A549 (cell line): ENCODE measurements at regions not wholly inside any gene's neighbourhood (a gene's known extent, or its start where the extent isn't known, plus 50 kb on each side); places are given as distances from the start of the nearest gene placed in this dataset.

ENCODE experiments used
- ATAC-seq, 2 experiments: fragments of 200-7000 bp in 1 of 2; fragments of >200 bp in 1 of 2; cut with Nextera tagmentation in 1 of 2; cut with Tn5 transposase in 1 of 2; 3 replicates each; pipeline versions ENCODE4 v1.8.0 to v1.9.1; 2018 to 2020; ENCODE audit warnings: mild to moderate bottlenecking in 1 of 2, moderate library complexity in 1 of 2
- CTCF ChIA-PET: fragments of 300-600 bp; sonication (Branson Sonifier 250); formaldehyde crosslinking; extraction: SDS; loops from one replicate; lab custom pipeline; 2021; ENCODE audit warnings: antibody characterized with exemption, inconsistent platforms; lab: Yijun Ruan, JAX
- POLR2A ChIA-PET: fragments of 350-600 bp; formaldehyde crosslinking; extraction: SDS; loops from one replicate; lab custom pipeline; 2021; ENCODE audit warnings: antibody characterized with exemption, inconsistent platforms; lab: Yijun Ruan, JAX
- DNase-seq, 2 experiments: peaks; one replicate each; pipeline versions ENCODE4 v3.0.0 to v3.0.0-alpha.2; 2011 to 2016; ENCODE audit warnings: low read depth in 1 of 2, low spot score in 1 of 2
- FAIRE-seq: peaks from 2 replicates; lab custom pipeline; 2011; peaks lifted over from hg19 to GRCh38; lab: Jason Lieb, UNC
- H3K27ac ChIP-seq, 2 experiments: fragments of >200 bp; sonication (Bioruptor Twin); formaldehyde crosslinking; 3 replicates each; pipeline ENCODE4 v1.5.1; 2016 to 2017
- H3K4me1 ChIP-seq: fragments of >200 bp; sonication (Bioruptor Twin); formaldehyde crosslinking; 3 replicates; pipeline ENCODE4 v1.6.1; 2016
- H3K4me2 ChIP-seq: fragments of >200 bp; sonication (Bioruptor Twin); formaldehyde crosslinking; 3 replicates; pipeline ENCODE4 v1.6.1; 2016
- H3K4me3 ChIP-seq: fragments of >200 bp; sonication (Bioruptor Twin); formaldehyde crosslinking; 3 replicates; pipeline ENCODE4 v1.5.1; 2016
- H3K9me3 ChIP-seq: fragments of >200 bp; sonication (Bioruptor Twin); formaldehyde crosslinking; 3 replicates; pipeline ENCODE4 v1.6.1; 2016
- CBX2 ChIP-seq: fragments of 200-600 bp; sonication (generic); IDR thresholded peaks from 2 replicates; pipeline ENCODE4 v1.6.1; 2016; ENCODE audit warnings: low read depth, mild to moderate bottlenecking, borderline replicate concordance
- CHD2 ChIP-seq: fragments of 150-350 bp; IDR thresholded peaks from 2 replicates; pipeline ENCODE4 v1.6.1; 2014; ENCODE audit warnings: low read length; ENCODE audit not compliant: partially characterized antibody
- CHD4 ChIP-seq: fragments of 200-600 bp; sonication (generic); IDR thresholded peaks from 2 replicates; pipeline ENCODE4 v1.6.1; 2016; ENCODE audit warnings: antibody characterized with exemption, mild to moderate bottlenecking, borderline replicate concordance
- EHF ChIP-seq: fragments of 250-450 bp; sonication (Bioruptor Pico); IDR thresholded peaks from 2 replicates; pipeline ENCODE4 v1.5.0; 2020; ENCODE audit warnings: mild to moderate bottlenecking
- ELK1 ChIP-seq: fragments of 150-350 bp; IDR thresholded peaks from 2 replicates; pipeline ENCODE4 v1.6.1; 2014; ENCODE audit warnings: low read depth, mild to moderate bottlenecking, low read length
- EP300 ChIP-seq, 2 experiments: fragments of >200 bp; sonication (Bioruptor Twin); formaldehyde crosslinking; IDR thresholded peaks; 2 replicates in 1 of 2; 3 replicates in 1 of 2; pipeline ENCODE4 v1.6.1; 2016 to 2017
- GATA3 ChIP-seq: IDR thresholded peaks from 2 replicates; pipeline ENCODE4 v1.6.1; 2012; ENCODE audit warnings: borderline replicate concordance
- HEYL ChIP-seq: fragments of 250-450 bp; sonication (Bioruptor Pico); IDR thresholded peaks from 2 replicates; pipeline ENCODE4 v1.8.0; 2021; ENCODE audit warnings: mild to moderate bottlenecking, moderate library complexity
- HOXA7 ChIP-seq: fragments of 250-450 bp; sonication (Bioruptor Pico); IDR thresholded peaks from 2 replicates; pipeline ENCODE4 v1.5.0; 2020; ENCODE audit warnings: mild to moderate bottlenecking, moderate library complexity
- KDM1A ChIP-seq: fragments of 200-600 bp; sonication (generic); IDR thresholded peaks from 2 replicates; pipeline ENCODE4 v1.6.1; 2016; ENCODE audit warnings: low read depth, mild to moderate bottlenecking
- MAFK ChIP-seq: fragments of 450-650 bp; IDR thresholded peaks from 2 replicates; pipeline ENCODE4 v1.6.1; 2014; ENCODE audit not compliant: partially characterized antibody
- MAX ChIP-seq: IDR thresholded peaks from 2 replicates; pipeline ENCODE4 v1.6.1; 2012
- NFE2L2 ChIP-seq: fragments of 150-350 bp; conservative IDR thresholded peaks from 2 replicates; pipeline ENCODE4 v1.6.1; 2014; ENCODE audit warnings: low read length
- NPAS2 ChIP-seq: fragments of 250-450 bp; sonication (Bioruptor Pico); IDR thresholded peaks from 2 replicates; pipeline ENCODE4 v1.8.0; 2022; ENCODE audit warnings: mild to moderate bottlenecking, moderate library complexity, borderline replicate concordance
- PHF8 ChIP-seq: fragments of 200-600 bp; sonication (generic); IDR thresholded peaks from 2 replicates; pipeline ENCODE4 v1.6.1; 2016; ENCODE audit warnings: low read depth, mild to moderate bottlenecking, antibody characterized with exemption, moderate library complexity, borderline replicate concordance
- POLR2A ChIP-seq: IDR thresholded peaks from 2 replicates; pipeline ENCODE4 v1.6.1; 2012; ENCODE audit warnings: mild to moderate bottlenecking, low read length
- RCOR1 ChIP-seq: fragments of 150-350 bp; IDR thresholded peaks from 2 replicates; pipeline ENCODE4 v1.6.1; 2014; ENCODE audit warnings: antibody characterized with exemption, low read length, low read depth
- RFX5 ChIP-seq: fragments of 450-650 bp; IDR thresholded peaks from 2 replicates; pipeline ENCODE4 v1.7.1; 2014; ENCODE audit warnings: antibody characterized with exemption, mild to moderate bottlenecking, moderate library complexity
- RNF2 ChIP-seq: fragments of 200-600 bp; sonication (generic); IDR thresholded peaks from 2 replicates; pipeline ENCODE4 v1.6.1; 2016; ENCODE audit warnings: low read depth, mild to moderate bottlenecking, antibody characterized with exemption, moderate library complexity, borderline replicate concordance
- SREBF2 ChIP-seq: fragments of 450-650 bp; IDR thresholded peaks from 2 replicates; pipeline ENCODE4 v1.6.1; 2014; ENCODE audit warnings: mild to moderate bottlenecking, moderate library complexity
- TFCP2L1 ChIP-seq: fragments of 250-450 bp; sonication (Bioruptor Pico); IDR thresholded peaks from 2 replicates; pipeline ENCODE4 v1.5.0; 2021; ENCODE audit warnings: mild to moderate bottlenecking
- TP53 ChIP-seq: fragments of 250-450 bp; sonication (Bioruptor Pico); IDR thresholded peaks from 2 replicates; pipeline ENCODE4 v1.5.0; 2021; ENCODE audit warnings: mild to moderate bottlenecking, moderate library complexity
- WGBS: methylation state at CpG from one replicate; pipeline ENCODE4 v1.1.6; 2017; ENCODE audit errors: missing lambda C conversion rate; 5-methylcytosine and 5-hydroxymethylcytosine counted together

GRCh38 chr6:19599796-19600464, 237.2 kb upstream of the ID4 start:
- WGBS: 41% methylated on average over 5 of the region's 5 CpGs
- TF ChIP-seq PHF8: no peak
- TF ChIP-seq CHD4: no peak
- no peak for TF ChIP-seq HEYL
- TF ChIP-seq SREBF2: no peak
- no peak for TF ChIP-seq RCOR1
- Histone ChIP-seq H3K9me3 (no peaks in the 10 kb centered on the region), H3K4me1 (no peaks in the 10 kb centered on the region), H3K4me3 (no peak overlapping the region), H3K4me2 (no peak overlapping the region), H3K27ac (no peak overlapping the region)
- no peak for FAIRE-seq
- ChIA-PET POLR2A (no interaction called here), CTCF (no interaction called here)
- no peak for ATAC-seq
- no peak for DNase-seq

GRCh38 chr6:19602434-19603013, 234.6 kb upstream of the ID4 start:
- H3K4me3 ChIP-seq: no peak overlapping the region
- DNase-seq: no peak
- no peak for TF ChIP-seq HOXA7 (CRISPR knock-in tag)
- H3K9me3 ChIP-seq: no peaks in the 10 kb centered on the region
- POLR2A ChIA-PET: no interaction called here
- 18% methylated on average over 2 of the region's 2 CpGs for WGBS
- ATAC-seq: no peak
- no peak overlapping the region for H3K4me2 ChIP-seq
- no peak for FAIRE-seq
- H3K27ac ChIP-seq: no peak overlapping the region
- CTCF ChIA-PET: no interaction called here
- H3K4me1 ChIP-seq: no peaks in the 10 kb centered on the region

- no peak overlapping the region for H3K27ac ChIP-seq
- FAIRE-seq: no peak
- H3K4me3 ChIP-seq: no peak overlapping the region
- DNase-seq: no peak
- no peaks in the 10 kb centered on the region for H3K9me3 ChIP-seq
- H3K4me1 ChIP-seq: no peaks in the 10 kb centered on the region
- ATAC-seq: no peak
- 0% methylated on average over 1 of the region's 1 CpG for WGBS
- ChIA-PET CTCF (no interaction called here), POLR2A (no interaction called here)
- TF ChIP-seq EP300 (IDR thresholded peaks at IDR 0.05): no peak
- no peak for TF ChIP-seq NPAS2 (CRISPR knock-in tag)
- TF ChIP-seq TFCP2L1 (CRISPR knock-in tag): no peak
- TF ChIP-seq MAX: no peak
- no peak for TF ChIP-seq TP53 (CRISPR knock-in tag)
- no peak for TF ChIP-seq ELK1
- TF ChIP-seq RNF2: no peak
- TF ChIP-seq HEYL: no peak
- no peak overlapping the region for H3K4me2 ChIP-seq
Observed at GRCh38 chr6:19603721-19604120, 233.4 kb upstream of the ID4 start.

- Histone ChIP-seq H3K4me2 (no peak overlapping the region), H3K9me3 (no peaks in the 10 kb centered on the region), H3K4me1 (no peaks in the 10 kb centered on the region), H3K4me3 (no peak overlapping the region), H3K27ac (no peak overlapping the region)
- FAIRE-seq: no peak
- TF ChIP-seq MAFK (no peak), KDM1A (no peak), CHD2 (no peak), EHF (CRISPR knock-in tag) (no peak), GATA3 (no peak), NFE2L2 (no peak), TP53 (CRISPR knock-in tag) (no peak), CBX2 (no peak), POLR2A (no peak), SREBF2 (no peak), RFX5 (no peak)
- ChIA-PET POLR2A (no interaction called here), CTCF (interaction anchor here (0.7 kb wide), 1 partner anchor 113 kb away, joined by 4 read pairs; no protein-coding TSS in a partner anchor)
- WGBS: 43% methylated on average over 5 of the region's 6 CpGs
- no peak for ATAC-seq
- DNase-seq: no peak
Observed at GRCh38 chr6:19605624-19606023, 231.5 kb upstream of the ID4 start.
